OCI-LY7 (cell line): ENCODE measurements at regions not wholly inside any gene's neighbourhood (a gene's known extent, or its start where the extent isn't known, plus 50 kb on each side); places are given as distances from the start of the nearest gene placed in this dataset.

ENCODE experiments used
- CTCF ChIP-seq: fragments of 200-600 bp; sonication (generic); conservative IDR thresholded peaks from 2 replicates; pipeline ENCODE4 v1.5.1; 2014; ENCODE audit warnings: mild to moderate bottlenecking, antibody characterized with exemption, low read length, moderate library complexity, mixed read lengths
- EZH2phosphoT487 ChIP-seq: fragments of 200-600 bp; sonication (generic); IDR thresholded peaks from 2 replicates; pipeline ENCODE4 v1.6.1; 2018; ENCODE audit warnings: low read depth, borderline replicate concordance, mild to moderate bottlenecking, mixed run types, antibody characterized with exemption, low read length, moderate library complexity, mixed read lengths

- TF ChIP-seq CTCF (no peak), EZH2phosphoT487 (no peak)
Measured at GRCh38 chr6:97778290-97779038, 495.4 kb upstream of the MMS22L start.
